ENCODE measurements at regions not wholly inside any gene's neighbourhood (a gene's known extent, or its start where the extent isn't known, plus 50 kb on each side); places are given as distances from the start of the nearest gene placed in this dataset.
A peak's percentile ranks its signal among the peaks of the same experiment; 100 is the strongest.

DNA sequence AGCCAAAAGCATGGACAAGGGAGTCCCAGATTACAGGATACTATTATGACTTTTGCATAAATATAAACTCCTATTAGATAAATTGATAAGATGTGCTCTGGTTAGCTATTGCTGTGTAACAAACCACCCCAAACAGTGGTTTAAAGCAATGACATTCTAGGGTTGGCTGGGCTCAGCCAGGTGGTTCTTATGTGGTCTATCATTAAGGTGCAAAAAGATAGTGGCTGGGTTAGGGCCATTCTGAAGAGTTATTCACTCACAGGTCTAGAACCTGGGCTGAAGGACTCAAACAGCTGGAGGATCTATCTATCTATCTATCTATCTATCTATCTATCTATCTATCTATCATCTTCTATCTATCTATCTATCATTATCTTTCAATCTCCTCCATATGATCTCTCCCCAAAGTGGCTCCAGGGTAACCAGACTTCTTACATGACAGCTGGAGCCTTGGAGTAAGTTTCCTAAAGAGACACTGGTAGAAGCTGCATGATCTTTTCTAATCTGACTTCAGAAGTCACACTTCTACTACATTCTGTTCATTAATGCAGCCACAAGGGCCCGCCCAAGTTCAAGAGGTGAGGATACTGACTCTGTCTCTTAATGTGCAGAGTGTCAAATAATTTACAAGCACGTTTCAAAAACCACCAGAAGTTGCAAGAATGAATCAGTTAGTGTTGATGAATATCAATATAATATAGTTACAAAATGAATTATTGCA, 74.9 kb upstream of the XCR1 start:
- Histone ChIP-seq H3K9me3 (ENCODE audit: control insufficient read depth in 1 of 2, low read length in 2 of 2) (no peaks in the 10 kb centered on the region), H3K27ac (ENCODE audit: low read depth, low read length) (no peak overlapping the region), H3K4me1 (ENCODE audit: control insufficient read depth in 1 of 2, insufficient read depth in 2 of 2, low read length in 2 of 2) (peaks cover 16 to 32% of the 10 kb centered on the region in 2 donors), H3K36me3 (ENCODE audit: control insufficient read depth in 1 of 2, insufficient read depth in 2 of 2, low read length in 2 of 2) (no peaks in the 10 kb centered on the region), H3K4me3 (ENCODE audit: low read depth in 1 of 2, low read length in 2 of 2) (no peak overlapping the region), H3K27me3 (ENCODE audit: control insufficient read depth in 1 of 2, insufficient read depth in 2 of 2, low read length in 2 of 2) (no peaks in the 10 kb centered on the region), H3K9ac (ENCODE audit: low read depth in 1 of 2, low read length in 2 of 2) (no peak overlapping the region)

GRCh38 chr3:46100812-46101211, 73.5 kb upstream of the XCR1 start:
- no peak overlapping the region for H3K9ac ChIP-seq (ENCODE audit: low read depth in 1 of 2, low read length in 2 of 2)
- no peak overlapping the region for H3K4me3 ChIP-seq (ENCODE audit: low read depth in 1 of 2, low read length in 2 of 2)
- H3K36me3 ChIP-seq (ENCODE audit: control insufficient read depth in 1 of 2, insufficient read depth in 2 of 2, low read length in 2 of 2): no peaks in the 10 kb centered on the region
- no peaks in the 10 kb centered on the region for H3K27me3 ChIP-seq (ENCODE audit: control insufficient read depth in 1 of 2, insufficient read depth in 2 of 2, low read length in 2 of 2)
- H3K9me3 ChIP-seq (ENCODE audit: control insufficient read depth in 1 of 2, low read length in 2 of 2): no peaks in the 10 kb centered on the region
- peaks cover 18 to 33% of the 10 kb centered on the region in 2 donors for H3K4me1 ChIP-seq (ENCODE audit: control insufficient read depth in 1 of 2, insufficient read depth in 2 of 2, low read length in 2 of 2)
- H3K27ac ChIP-seq (ENCODE audit: low read depth, low read length): no peak overlapping the region

- Histone ChIP-seq H3K36me3 (ENCODE audit: control insufficient read depth in 1 of 2, insufficient read depth in 2 of 2, low read length in 2 of 2) (no peaks in the 10 kb centered on the region), H3K27ac (ENCODE audit: low read depth, low read length) (peak overlapping the region; percentile 21), H3K4me3 (ENCODE audit: low read depth in 1 of 2, low read length in 2 of 2) (no peak overlapping the region), H3K27me3 (ENCODE audit: control insufficient read depth in 1 of 2, insufficient read depth in 2 of 2, low read length in 2 of 2) (no peaks in the 10 kb centered on the region), H3K4me1 (ENCODE audit: control insufficient read depth in 1 of 2, insufficient read depth in 2 of 2, low read length in 2 of 2) (peaks cover 21 to 24% of the 10 kb centered on the region in 2 donors), H3K9ac (ENCODE audit: low read depth in 1 of 2, low read length in 2 of 2) (peak overlapping the region in 1 of 2 donors; percentile 22), H3K9me3 (ENCODE audit: control insufficient read depth in 1 of 2, low read length in 2 of 2) (no peaks in the 10 kb centered on the region)
These were observed 71.1 kb upstream of the XCR1 start for GRCh38 chr3:46098319-46098761.

GRCh38 chr3:46097691-46098241, 70.5 kb upstream of the XCR1 start:
- peaks cover 22 to 26% of the 10 kb centered on the region in 2 donors for H3K4me1 ChIP-seq (ENCODE audit: control insufficient read depth in 1 of 2, insufficient read depth in 2 of 2, low read length in 2 of 2)
- H3K4me3 ChIP-seq (ENCODE audit: low read depth in 1 of 2, low read length in 2 of 2): no peak overlapping the region
- H3K27ac ChIP-seq (ENCODE audit: low read depth, low read length): peak overlapping the region; percentile 57
- H3K9me3 ChIP-seq (ENCODE audit: control insufficient read depth in 1 of 2, low read length in 2 of 2): no peaks in the 10 kb centered on the region
- peak overlapping the region in 1 of 2 donors; percentile 35 for H3K9ac ChIP-seq (ENCODE audit: low read depth in 1 of 2, low read length in 2 of 2)
- no peaks in the 10 kb centered on the region for H3K27me3 ChIP-seq (ENCODE audit: control insufficient read depth in 1 of 2, insufficient read depth in 2 of 2, low read length in 2 of 2)
- H3K36me3 ChIP-seq (ENCODE audit: control insufficient read depth in 1 of 2, insufficient read depth in 2 of 2, low read length in 2 of 2): no peaks in the 10 kb centered on the region

- no peak overlapping the region for H3K27ac ChIP-seq (ENCODE audit: low read depth, low read length)
- no peak overlapping the region for H3K4me3 ChIP-seq (ENCODE audit: low read depth in 1 of 2, low read length in 2 of 2)
- no peaks in the 10 kb centered on the region for H3K27me3 ChIP-seq (ENCODE audit: control insufficient read depth in 1 of 2, insufficient read depth in 2 of 2, low read length in 2 of 2)
- H3K4me1 ChIP-seq (ENCODE audit: control insufficient read depth in 1 of 2, insufficient read depth in 2 of 2, low read length in 2 of 2): peaks cover 26 to 30% of the 10 kb centered on the region in 2 donors
- H3K9ac ChIP-seq (ENCODE audit: low read depth in 1 of 2, low read length in 2 of 2): no peak overlapping the region
- H3K36me3 ChIP-seq (ENCODE audit: control insufficient read depth in 1 of 2, insufficient read depth in 2 of 2, low read length in 2 of 2): no peaks in the 10 kb centered on the region
- no peaks in the 10 kb centered on the region for H3K9me3 ChIP-seq (ENCODE audit: control insufficient read depth in 1 of 2, low read length in 2 of 2)
These were observed 69.5 kb upstream of the XCR1 start for GRCh38 chr3:46096781-46097180.

GRCh38 chr3:46096336-46096735, 69.1 kb upstream of the XCR1 start:
- no peak overlapping the region for H3K27ac ChIP-seq (ENCODE audit: low read depth, low read length)
- no peaks in the 10 kb centered on the region for H3K9me3 ChIP-seq (ENCODE audit: control insufficient read depth in 1 of 2, low read length in 2 of 2)
- peaks cover 28 to 35% of the 10 kb centered on the region in 2 donors for H3K4me1 ChIP-seq (ENCODE audit: control insufficient read depth in 1 of 2, insufficient read depth in 2 of 2, low read length in 2 of 2)

GRCh38 chr3:46095307-46095706, 68.0 kb upstream of the XCR1 start:
- H3K9me3 ChIP-seq (ENCODE audit: control insufficient read depth in 1 of 2, low read length in 2 of 2): no peaks in the 10 kb centered on the region
- no peaks in the 10 kb centered on the region for H3K36me3 ChIP-seq (ENCODE audit: control insufficient read depth in 1 of 2, insufficient read depth in 2 of 2, low read length in 2 of 2)
- no peaks in the 10 kb centered on the region for H3K27me3 ChIP-seq (ENCODE audit: control insufficient read depth in 1 of 2, insufficient read depth in 2 of 2, low read length in 2 of 2)
- H3K4me3 ChIP-seq (ENCODE audit: low read depth in 1 of 2, low read length in 2 of 2): no peak overlapping the region
- peaks cover 30 to 35% of the 10 kb centered on the region in 2 donors for H3K4me1 ChIP-seq (ENCODE audit: control insufficient read depth in 1 of 2, insufficient read depth in 2 of 2, low read length in 2 of 2)
- H3K9ac ChIP-seq (ENCODE audit: low read depth in 1 of 2, low read length in 2 of 2): no peak overlapping the region
- H3K27ac ChIP-seq (ENCODE audit: low read depth, low read length): no peak overlapping the region

More at GRCh38 chr3:46096336-46096735, 69.1 kb upstream of the XCR1 start:
- Histone ChIP-seq H3K9ac (ENCODE audit: low read depth in 1 of 2, low read length in 2 of 2) (no peak overlapping the region), H3K27me3 (ENCODE audit: control insufficient read depth in 1 of 2, insufficient read depth in 2 of 2, low read length in 2 of 2) (no peaks in the 10 kb centered on the region), H3K36me3 (ENCODE audit: control insufficient read depth in 1 of 2, insufficient read depth in 2 of 2, low read length in 2 of 2) (no peaks in the 10 kb centered on the region), H3K4me3 (ENCODE audit: low read depth in 1 of 2, low read length in 2 of 2) (no peak overlapping the region)

DNA sequence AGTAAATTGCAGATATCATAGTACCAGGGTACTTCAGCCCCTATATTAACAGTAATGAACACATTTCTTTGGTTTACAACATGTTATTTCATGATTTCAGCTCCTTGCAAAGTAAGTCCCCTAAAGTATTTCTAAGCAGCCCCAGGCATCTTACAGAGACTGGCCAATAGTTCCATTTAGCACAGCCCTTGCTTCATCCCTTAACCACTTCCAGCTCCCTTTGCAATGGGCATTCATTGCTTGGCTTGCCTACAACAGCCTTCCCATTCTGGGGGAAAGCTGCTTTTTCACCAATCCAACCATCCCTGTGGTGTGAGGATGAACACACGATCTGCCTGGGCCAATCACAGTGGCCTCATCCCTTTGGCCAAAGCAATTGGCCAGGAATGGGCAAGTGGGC, 67.2 kb upstream of the XCR1 start:
- Histone ChIP-seq H3K9me3 (ENCODE audit: control insufficient read depth in 1 of 2, low read length in 2 of 2) (no peaks in the 10 kb centered on the region), H3K36me3 (ENCODE audit: control insufficient read depth in 1 of 2, insufficient read depth in 2 of 2, low read length in 2 of 2) (no peaks in the 10 kb centered on the region), H3K4me3 (ENCODE audit: low read depth in 1 of 2, low read length in 2 of 2) (no peak overlapping the region), H3K4me1 (ENCODE audit: control insufficient read depth in 1 of 2, insufficient read depth in 2 of 2, low read length in 2 of 2) (peaks cover 30 to 38% of the 10 kb centered on the region in 2 donors), H3K9ac (ENCODE audit: low read depth in 1 of 2, low read length in 2 of 2) (no peak overlapping the region), H3K27ac (ENCODE audit: low read depth, low read length) (no peak overlapping the region), H3K27me3 (ENCODE audit: control insufficient read depth in 1 of 2, insufficient read depth in 2 of 2, low read length in 2 of 2) (no peaks in the 10 kb centered on the region)

GRCh38 chr3:46093966-46094365, 66.7 kb upstream of the XCR1 start:
- H3K9me3 ChIP-seq (ENCODE audit: control insufficient read depth in 1 of 2, low read length in 2 of 2): no peaks in the 10 kb centered on the region
- H3K27ac ChIP-seq (ENCODE audit: low read depth, low read length): no peak overlapping the region
- H3K36me3 ChIP-seq (ENCODE audit: control insufficient read depth in 1 of 2, insufficient read depth in 2 of 2, low read length in 2 of 2): no peaks in the 10 kb centered on the region
- no peak overlapping the region for H3K9ac ChIP-seq (ENCODE audit: low read depth in 1 of 2, low read length in 2 of 2)
- no peaks in the 10 kb centered on the region for H3K27me3 ChIP-seq (ENCODE audit: control insufficient read depth in 1 of 2, insufficient read depth in 2 of 2, low read length in 2 of 2)
- peaks cover 28 to 38% of the 10 kb centered on the region in 2 donors for H3K4me1 ChIP-seq (ENCODE audit: control insufficient read depth in 1 of 2, insufficient read depth in 2 of 2, low read length in 2 of 2)
- no peak overlapping the region for H3K4me3 ChIP-seq (ENCODE audit: low read depth in 1 of 2, low read length in 2 of 2)

DNA sequence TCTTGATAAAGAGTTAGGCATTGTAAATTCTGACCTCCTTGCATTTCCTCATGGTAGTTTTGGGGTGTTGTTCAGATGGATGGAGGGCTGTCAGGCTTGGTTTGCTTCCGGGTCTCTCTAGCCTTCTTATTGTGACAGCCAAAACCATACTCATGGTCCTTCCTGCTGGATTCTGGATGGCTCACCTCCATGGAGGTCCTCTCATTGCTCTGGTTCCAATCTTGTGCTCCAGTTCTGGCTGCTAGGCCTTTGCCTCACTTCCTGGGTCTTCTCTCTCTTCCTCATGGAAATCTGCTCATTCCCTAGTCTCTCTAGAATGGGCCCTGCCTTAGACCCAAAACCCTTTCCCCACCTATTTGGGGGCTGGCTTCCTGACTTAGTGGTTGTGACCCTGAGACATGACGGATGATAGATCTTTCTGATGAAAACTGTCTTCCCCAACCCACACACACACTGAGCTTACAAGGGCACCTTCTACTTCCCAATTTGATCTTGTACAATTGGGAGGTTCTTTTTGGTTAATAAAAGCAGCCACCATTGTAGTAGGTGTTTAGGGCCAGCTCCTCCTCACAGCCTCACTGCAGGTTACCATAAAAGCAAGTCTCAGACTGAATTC, 66.2 kb upstream of the XCR1 start:
- Histone ChIP-seq H3K36me3 (ENCODE audit: control insufficient read depth in 1 of 2, insufficient read depth in 2 of 2, low read length in 2 of 2) (no peaks in the 10 kb centered on the region), H3K9me3 (ENCODE audit: control insufficient read depth in 1 of 2, low read length in 2 of 2) (no peaks in the 10 kb centered on the region), H3K27ac (ENCODE audit: low read depth, low read length) (no peak overlapping the region), H3K4me1 (ENCODE audit: control insufficient read depth in 1 of 2, insufficient read depth in 2 of 2, low read length in 2 of 2) (peaks cover 23 to 34% of the 10 kb centered on the region in 2 donors), H3K27me3 (ENCODE audit: control insufficient read depth in 1 of 2, insufficient read depth in 2 of 2, low read length in 2 of 2) (no peaks in the 10 kb centered on the region), H3K9ac (ENCODE audit: low read depth in 1 of 2, low read length in 2 of 2) (no peak overlapping the region), H3K4me3 (ENCODE audit: low read depth in 1 of 2, low read length in 2 of 2) (no peak overlapping the region)
